CD14-positive monocyte (primary cell): ENCODE measurements at regions not wholly inside any gene's neighbourhood (a gene's known extent, or its start where the extent isn't known, plus 50 kb on each side); places are given as distances from the start of the nearest gene placed in this dataset.

Source experiments
- DNase-seq, 3 donors: peaks; one replicate each; pipeline ENCODE4 v3.0.0-alpha.2; 2011 to 2022
- H2AFZ ChIP-seq: 2 replicates; pipeline ENCODE4 v1.6.0; 2012; ENCODE audit warnings: mild to moderate bottlenecking, low read depth, low read length, inconsistent platforms; ENCODE audit not compliant: insufficient read depth, poor library complexity, severe bottlenecking
- H3K27ac ChIP-seq, 2 donors: 1 replicate in 1 of 2; 2 replicates in 1 of 2; pipeline ENCODE4 v1.5.1; 2012 to 2013; ENCODE audit warnings: low read length in 2 of 2, control low read depth in 1 of 2, inconsistent platforms in 1 of 2, low read depth in 1 of 2, mild to moderate bottlenecking in 1 of 2
- H3K27me3 ChIP-seq, 2 donors: one replicate each; pipeline versions ENCODE4 v1.6.0 to v1.6.1; 2011 to 2013; ENCODE audit warnings: low read length in 2 of 2; ENCODE audit not compliant: control insufficient read depth in 2 of 2, insufficient read depth in 2 of 2
- H3K36me3 ChIP-seq, 2 donors: replicated peaks in 1 of 2; 1 replicate in 1 of 2; 2 replicates in 1 of 2; pipeline versions ENCODE4 v1.5.1 to v1.6.1; 2012 to 2013; ENCODE audit warnings: low read length in 2 of 2, control low read depth in 1 of 2, inconsistent platforms in 1 of 2, mild to moderate bottlenecking in 1 of 2; ENCODE audit not compliant: insufficient read depth in 2 of 2, control insufficient read depth in 1 of 2
- H3K4me1 ChIP-seq, 2 donors: 1 replicate in 1 of 2; 2 replicates in 1 of 2; pipeline versions ENCODE4 v1.5.1 to v1.6.1; 2012 to 2013; ENCODE audit warnings: low read length in 2 of 2, control low read depth in 1 of 2, inconsistent platforms in 1 of 2, mild to moderate bottlenecking in 1 of 2, moderate library complexity in 1 of 2; ENCODE audit not compliant: insufficient read depth in 2 of 2, control insufficient read depth in 1 of 2
- H3K4me2 ChIP-seq: replicated peaks from 2 replicates; pipeline ENCODE3; 2012; ENCODE audit warnings: low read length, moderate library complexity, mild to moderate bottlenecking; ENCODE audit not compliant: poor library complexity, severe bottlenecking; ENCODE audit errors: extremely low read depth
- H3K4me3 ChIP-seq, 3 experiments: fragments of 200-600 bp in 1 of 3; sonication (generic) in 1 of 3; replicated peaks in 1 of 3; 1 replicate in 2 of 3; 2 replicates in 1 of 3; pipeline ENCODE4 v1.5.1; 2011 to 2013; ENCODE audit warnings: low read length in 3 of 3, mild to moderate bottlenecking in 3 of 3, control low read depth in 2 of 3, low read depth in 2 of 3, inconsistent platforms in 1 of 3, moderate library complexity in 1 of 3
- H3K79me2 ChIP-seq: 2 replicates; pipeline ENCODE4 v1.6.0; 2012; ENCODE audit warnings: mild to moderate bottlenecking, control low read depth, inconsistent platforms, low read length, moderate library complexity; ENCODE audit not compliant: insufficient read depth
- H3K9ac ChIP-seq: 2 replicates; pipeline ENCODE4 v1.6.0; 2017; ENCODE audit warnings: low read length, mild to moderate bottlenecking; ENCODE audit not compliant: insufficient read depth, poor library complexity, severe bottlenecking
- H3K9me3 ChIP-seq, 2 donors: replicated peaks in 1 of 2; 1 replicate in 1 of 2; 2 replicates in 1 of 2; pipeline versions ENCODE4 v1.5.1 to v1.6.1; 2012 to 2013; ENCODE audit warnings: low read length in 2 of 2, control low read depth in 1 of 2; ENCODE audit not compliant: control insufficient read depth in 1 of 2, insufficient read depth in 1 of 2
- H4K20me1 ChIP-seq: 2 replicates; pipeline ENCODE4 v1.6.0; 2012; ENCODE audit warnings: mild to moderate bottlenecking, low read length, control low read depth, moderate library complexity; ENCODE audit not compliant: insufficient read depth
- H3K27ac Mint-ChIP-seq, 7 donors: one replicate each; pipeline ENCODE4 v1.8.0; 2020; ENCODE audit warnings: mild to moderate bottlenecking in 7 of 7, mixed read lengths in 7 of 7, moderate library complexity in 6 of 7, inconsistent platforms in 2 of 7
- H3K27me3 Mint-ChIP-seq, 3 donors: one replicate each; pipeline ENCODE4 v1.8.0; 2021 to 2022; ENCODE audit warnings: low read depth in 3 of 3, mild to moderate bottlenecking in 3 of 3, mixed read lengths in 3 of 3, moderate library complexity in 3 of 3, inconsistent platforms in 1 of 3
- H3K36me3 Mint-ChIP-seq, 2 donors: one replicate each; pipeline ENCODE4 v1.8.0; 2020; ENCODE audit warnings: mixed read lengths in 2 of 2, inconsistent platforms in 1 of 2, mild to moderate bottlenecking in 1 of 2
- H3K4me1 Mint-ChIP-seq: one replicate; pipeline ENCODE4 v1.8.0; 2020; ENCODE audit warnings: mild to moderate bottlenecking, mixed read lengths
- H3K4me3 Mint-ChIP-seq, 2 donors: one replicate each; pipeline ENCODE4 v1.8.0; 2020; ENCODE audit warnings: mild to moderate bottlenecking in 2 of 2, mixed read lengths in 2 of 2, moderate library complexity in 1 of 2
- H3K9me3 Mint-ChIP-seq, 7 donors: one replicate each; pipeline ENCODE4 v1.8.0; 2020 to 2022; ENCODE audit warnings: mixed read lengths in 7 of 7, mild to moderate bottlenecking in 6 of 7, moderate library complexity in 6 of 7, inconsistent platforms in 2 of 7
- CTCF ChIP-seq: fragments of 200-600 bp; IDR thresholded peaks from one replicate; pipeline ENCODE4 v1.8.0; 2022; ENCODE audit warnings: antibody characterized with exemption, mild to moderate bottlenecking
- WGBS: methylation state at CpG from one replicate; pipeline ENCODE4 v1.1.5; 2013; ENCODE audit warnings: missing lambda C conversion rate; ENCODE audit not compliant: insufficient coverage; 5-methylcytosine and 5-hydroxymethylcytosine counted together
- intact Hi-C, 2 donors: fragments of 100-400 bp; cut with micrococcal nuclease; formaldehyde crosslinking; loops; one replicate each; pipeline versions ENCODE4 v1.15.0 to v1.15.1; 2023

GRCh38 chr12:127327986-127328385 lies 939.0 kb upstream of the TMEM132C start:
- H3K4me1 ChIP-seq: no peaks in the 10 kb centered on the region
- WGBS: 86% methylated on average over 4 of the region's 6 CpGs
- no peaks in the 10 kb centered on the region for H3K27me3 ChIP-seq
- no peak for TF ChIP-seq CTCF
- no peaks in the 10 kb centered on the region for H3K36me3 Mint-ChIP-seq
- H3K27ac Mint-ChIP-seq: no peak overlapping the region
- H3K9ac ChIP-seq: no peak overlapping the region
- H3K4me3 Mint-ChIP-seq: no peak overlapping the region
- intact Hi-C loops: no loop called here
- H3K79me2 ChIP-seq: no peaks in the 10 kb centered on the region
- no peak overlapping the region for H2AFZ ChIP-seq
- H3K4me3 ChIP-seq: no peak overlapping the region
- H3K4me2 ChIP-seq: no peak overlapping the region
- DNase-seq: no peak
- H3K9me3 Mint-ChIP-seq: peaks cover 0 to 4% (median 0%) of the 10 kb centered on the region in 7 donors
- no peaks in the 10 kb centered on the region for H3K9me3 ChIP-seq
- H3K4me1 Mint-ChIP-seq: no peaks in the 10 kb centered on the region
- no peaks in the 10 kb centered on the region for H4K20me1 ChIP-seq
- H3K27ac ChIP-seq: no peak overlapping the region
- H3K27me3 Mint-ChIP-seq: peaks cover 0 to 2% (median 1%) of the 10 kb centered on the region in 3 donors
- H3K36me3 ChIP-seq: no peaks in the 10 kb centered on the region

- H2AFZ ChIP-seq: no peak overlapping the region
- Mint-ChIP-seq H3K4me1 (no peaks in the 10 kb centered on the region), H3K27me3 (peaks cover 0 to 2% (median 1%) of the 10 kb centered on the region in 3 donors), H3K9me3 (peaks cover 0 to 6% (median 1%) of the 10 kb centered on the region in 7 donors), H3K36me3 (no peaks in the 10 kb centered on the region), H3K4me3 (no peak overlapping the region), H3K27ac (no peak overlapping the region)
- H3K9ac ChIP-seq: no peak overlapping the region
- no peaks in the 10 kb centered on the region for H3K36me3 ChIP-seq
- peaks cover 2 to 5% of the 10 kb centered on the region in 2 donors for H3K9me3 ChIP-seq
- 73% methylated on average over 3 of the region's 5 CpGs for WGBS
- no peak for TF ChIP-seq CTCF
- no peak overlapping the region for H3K4me2 ChIP-seq
- H4K20me1 ChIP-seq: no peaks in the 10 kb centered on the region
- no peak overlapping the region for H3K27ac ChIP-seq
- intact Hi-C loops: no loop called here
- no peaks in the 10 kb centered on the region for H3K27me3 ChIP-seq
- no peaks in the 10 kb centered on the region for H3K4me1 ChIP-seq
- DNase-seq: no peak
- no peaks in the 10 kb centered on the region for H3K79me2 ChIP-seq
- H3K4me3 ChIP-seq: no peak overlapping the region
Measured at GRCh38 chr12:127328867-127329266, 938.1 kb upstream of the TMEM132C start.
